Erythroblast (primary cell): ENCODE measurements at regions not wholly inside any gene's neighbourhood (a gene's known extent, or its start where the extent isn't known, plus 50 kb on each side); places are given as distances from the start of the nearest gene placed in this dataset.
"Not testable (repeated sequence)": the region's sequence is repeated elsewhere in the genome, so short reads cannot be mapped to it uniquely, and the experiment has no call there.

Experiments
- DNase-seq, 2 experiments: peaks; one replicate each; lab custom pipeline; 2025; lab: John Stamatoyannopoulos, UW
- GATA1 ChIP-seq: IDR thresholded peaks from 2 replicates; pipeline ENCODE4 v1.6.1; 2011; ENCODE audit warnings: low read depth, mild to moderate bottlenecking, control low read depth, low read length, moderate library complexity
- POLR2A ChIP-seq: IDR thresholded peaks from 2 replicates; pipeline ENCODE4 v1.6.1; 2011; ENCODE audit warnings: mild to moderate bottlenecking, low read length

GRCh38 chr16:85276721-85277120 lies 164.4 kb upstream of the CIBAR2 start:
- DNase-seq: no peak
- TF ChIP-seq GATA1: no peak
- TF ChIP-seq POLR2A: no peak

- TF ChIP-seq POLR2A: no peak
- no peak for TF ChIP-seq GATA1
- DNase-seq: no peak
Observed at GRCh38 chr16:85278839-85279238, 166.6 kb upstream of the CIBAR2 start.

- TF ChIP-seq POLR2A (no peak), GATA1 (no peak)
- no peak for DNase-seq
Observed at GRCh38 chr16:85279402-85279801, 167.1 kb upstream of the CIBAR2 start.

GRCh38 chr16:85279825-85280545 lies 167.7 kb upstream of the CIBAR2 start:
- TF ChIP-seq GATA1: no peak
- no peak for TF ChIP-seq POLR2A
- DNase-seq: no peak

- DNase-seq: no peak
- TF ChIP-seq GATA1: no peak
- TF ChIP-seq POLR2A: no peak
Observed at GRCh38 chr16:85281181-85281580, 168.9 kb upstream of the CIBAR2 start.

- no peak for DNase-seq
Observed at GRCh38 chr16:85282842-85283241, 170.6 kb upstream of the CIBAR2 start.

GRCh38 chr16:85283305-85284050 lies 171.2 kb upstream of the CIBAR2 start:
- no peak for TF ChIP-seq POLR2A
- no peak for TF ChIP-seq GATA1
- DNase-seq: no peak

More at GRCh38 chr16:85282842-85283241, 170.6 kb upstream of the CIBAR2 start:
- TF ChIP-seq POLR2A (no peak), GATA1 (no peak)

- TF ChIP-seq POLR2A: no peak
- TF ChIP-seq GATA1: no peak
- no peak for DNase-seq
Observed at GRCh38 chr16:85284141-85284817, 172.0 kb upstream of the CIBAR2 start.

GRCh38 chr16:85285681-85286065 lies 173.4 kb upstream of the CIBAR2 start:
- DNase-seq: no peak
- no peak for TF ChIP-seq GATA1
- no peak for TF ChIP-seq POLR2A

- TF ChIP-seq POLR2A (no peak), GATA1 (no peak)
- DNase-seq: no peak
Observed at GRCh38 chr16:85286066-85286831, 174.0 kb upstream of the CIBAR2 start.

- no peak for DNase-seq
- no peak for TF ChIP-seq GATA1
- TF ChIP-seq POLR2A: no peak
Observed at GRCh38 chr16:85286951-85287814, 174.9 kb upstream of the CIBAR2 start.

- DNase-seq: not testable (repeated sequence)
Observed at GRCh38 chr16:85287815-85288109, 175.5 kb upstream of the CIBAR2 start.

GRCh38 chr16:85288341-85288868 lies 176.1 kb upstream of the CIBAR2 start:
- no peak for DNase-seq
- TF ChIP-seq POLR2A (no peak), GATA1 (no peak)
